Smooth muscle cell (in vitro differentiated cells): ENCODE measurements at regions not wholly inside any gene's neighbourhood (a gene's known extent, or its start where the extent isn't known, plus 50 kb on each side); places are given as distances from the start of the nearest gene placed in this dataset.
"Not testable (repeated sequence)": the region's sequence is repeated elsewhere in the genome, so short reads cannot be mapped to it uniquely, and the experiment has no call there.

Experiments
- DNase-seq: peaks from one replicate; lab custom pipeline; 2025; ENCODE audit not compliant: unreplicated experiment; lab: John Stamatoyannopoulos, UW
- H2AFZ ChIP-seq: fragments of 200-600 bp; sonication (generic); 2 replicates; pipeline ENCODE4 v1.6.0; 2016; ENCODE audit warnings: antibody characterized with exemption, low read depth, mild to moderate bottlenecking
- H3F3A ChIP-seq: fragments of 200-600 bp; sonication (generic); 2 replicates; pipeline ENCODE4 v1.6.0; 2017; ENCODE audit warnings: antibody characterized with exemption, low read depth
- H3K27ac ChIP-seq: fragments of 200-600 bp; sonication (generic); 2 replicates; pipeline ENCODE4 v1.5.1; 2016; ENCODE audit warnings: low read depth, mild to moderate bottlenecking
- H3K27me3 ChIP-seq: fragments of 200-600 bp; sonication (generic); 2 replicates; pipeline ENCODE4 v1.6.1; 2016; ENCODE audit warnings: low read depth, mild to moderate bottlenecking
- H3K36me3 ChIP-seq: fragments of 200-600 bp; sonication (generic); 2 replicates; pipeline ENCODE4 v1.5.1; 2016; ENCODE audit warnings: low read depth
- H3K4me1 ChIP-seq: fragments of 200-600 bp; sonication (generic); 2 replicates; pipeline ENCODE4 v1.5.1; 2016; ENCODE audit warnings: low read depth
- H3K4me2 ChIP-seq: fragments of 200-600 bp; sonication (generic); 2 replicates; pipeline ENCODE4 v1.6.0; 2016; ENCODE audit warnings: mild to moderate bottlenecking
- H3K4me3 ChIP-seq: fragments of 200-600 bp; sonication (generic); 2 replicates; pipeline ENCODE4 v1.5.1; 2016; ENCODE audit warnings: mild to moderate bottlenecking
- H3K79me2 ChIP-seq: fragments of 200-600 bp; sonication (generic); 2 replicates; pipeline ENCODE4 v1.6.0; 2016; ENCODE audit warnings: low read depth, mild to moderate bottlenecking
- H3K9ac ChIP-seq: fragments of 200-600 bp; sonication (generic); 2 replicates; pipeline ENCODE4 v1.6.0; 2016; ENCODE audit warnings: low read depth
- H3K9me3 ChIP-seq: fragments of 200-600 bp; sonication (generic); replicated peaks from 2 replicates; pipeline ENCODE4 v1.5.1; 2016; ENCODE audit warnings: low read depth
- H4K20me1 ChIP-seq: fragments of 200-600 bp; sonication (generic); 2 replicates; pipeline ENCODE4 v1.6.0; 2016; ENCODE audit warnings: low read depth
- CTCF ChIP-seq: fragments of 200-600 bp; sonication (generic); IDR thresholded peaks from 2 replicates; pipeline ENCODE4 v1.5.1; 2017; ENCODE audit warnings: borderline replicate concordance, mild to moderate bottlenecking, antibody characterized with exemption; ENCODE audit not compliant: insufficient read depth, poor library complexity, severe bottlenecking
- WGBS: methylation state at CpG from one replicate; pipeline ENCODE4 v1.1.7; 2016; ENCODE audit warnings: low lambda C conversion rate; 5-methylcytosine and 5-hydroxymethylcytosine counted together

DNA sequence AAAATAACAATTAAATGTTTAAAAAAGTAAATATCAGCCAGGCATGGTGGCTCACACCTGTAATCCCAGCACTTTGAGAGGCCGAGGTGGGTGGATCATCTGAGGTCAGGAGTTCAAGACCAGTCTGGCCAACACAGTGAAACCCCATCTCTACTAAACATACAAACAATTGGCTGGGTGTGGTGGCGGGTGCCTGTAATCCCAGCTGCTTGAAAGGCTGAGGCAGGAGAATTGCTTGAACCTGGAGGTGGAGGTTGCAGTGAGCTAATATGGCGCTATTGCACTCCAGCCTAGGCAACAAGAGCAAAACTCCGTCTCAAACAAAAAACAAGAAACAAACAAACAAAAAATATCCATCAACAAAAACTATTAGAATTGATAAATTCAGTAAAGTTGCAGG, 77.5 kb downstream of the SNX5 start:
- H3K36me3 ChIP-seq, H3K79me2 ChIP-seq, H3K9me3 ChIP-seq, H3K4me2 ChIP-seq, H2AFZ ChIP-seq, H3K27ac ChIP-seq, DNase-seq, H3K4me1 ChIP-seq, H3F3A ChIP-seq, H3K27me3 ChIP-seq, H3K4me3 ChIP-seq, H3K9ac ChIP-seq, H4K20me1 ChIP-seq: not testable (repeated sequence)
- 95% methylated on average over 4 of the region's 4 CpGs for WGBS

GRCh38 chr20:17890330-17890729, 78.3 kb downstream of the SNX5 start:
- Histone ChIP-seq H3K4me3 (no peak overlapping the region), H3K4me1 (no peaks in the 10 kb centered on the region), H3K27ac (no peak overlapping the region), H3F3A (no peaks in the 10 kb centered on the region), H3K4me2 (no peak overlapping the region), H2AFZ (no peak overlapping the region), H3K79me2 (no peaks in the 10 kb centered on the region), H3K9me3 (peaks cover 5% of the 10 kb centered on the region), H3K36me3 (no peaks in the 10 kb centered on the region), H4K20me1 (no peaks in the 10 kb centered on the region), H3K9ac (no peak overlapping the region), H3K27me3 (no peaks in the 10 kb centered on the region)
- no peak for TF ChIP-seq CTCF
- WGBS = 95% methylated on average over 3 of the region's 3 CpGs
- no peak for DNase-seq

DNA sequence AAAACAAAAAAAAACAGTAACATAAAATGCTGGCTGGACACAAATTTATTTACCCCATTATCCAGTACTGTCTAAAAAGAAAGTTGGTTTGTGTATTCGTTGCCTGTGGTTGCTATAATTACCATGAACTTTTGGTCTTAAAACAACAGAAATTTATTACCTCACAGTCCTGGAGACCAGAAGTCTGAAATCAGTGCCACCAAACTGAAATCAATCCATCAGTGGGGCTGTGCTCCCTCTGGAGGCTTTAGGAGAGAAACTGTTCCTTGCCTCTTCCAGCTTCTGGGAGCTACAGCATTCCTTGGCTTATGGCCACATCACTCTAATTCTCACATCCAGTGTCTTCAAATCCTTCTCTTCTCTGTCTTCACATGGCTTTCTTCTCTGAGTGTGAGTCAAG, 79.4 kb downstream of the SNX5 start:
- Histone ChIP-seq H3F3A (no peaks in the 10 kb centered on the region), H3K27ac (no peak overlapping the region), H3K36me3 (no peaks in the 10 kb centered on the region), H2AFZ (no peak overlapping the region), H3K9ac (no peak overlapping the region), H3K4me1 (no peaks in the 10 kb centered on the region), H3K9me3 (peaks cover 5% of the 10 kb centered on the region), H3K79me2 (no peaks in the 10 kb centered on the region), H4K20me1 (no peaks in the 10 kb centered on the region), H3K4me2 (no peak overlapping the region), H3K4me3 (no peak overlapping the region), H3K27me3 (no peaks in the 10 kb centered on the region)
- 88% methylated on average over 1 of the region's 1 CpG for WGBS
- no peak for TF ChIP-seq CTCF
- DNase-seq = no peak

GRCh38 chr20:17888044-17888443, 80.5 kb downstream of the SNX5 start:
- no peak overlapping the region for H2AFZ ChIP-seq
- no peaks in the 10 kb centered on the region for H3K4me1 ChIP-seq
- H4K20me1 ChIP-seq = no peaks in the 10 kb centered on the region
- no peak overlapping the region for H3K4me3 ChIP-seq
- no peak overlapping the region for H3K27ac ChIP-seq
- no peaks in the 10 kb centered on the region for H3K27me3 ChIP-seq
- no peaks in the 10 kb centered on the region for H3K36me3 ChIP-seq
- TF ChIP-seq CTCF = no peak
- no peak overlapping the region for H3K4me2 ChIP-seq
- no peaks in the 10 kb centered on the region for H3F3A ChIP-seq
- H3K79me2 ChIP-seq = no peaks in the 10 kb centered on the region
- no peak for DNase-seq
- WGBS = 84% methylated on average over 9 of the region's 9 CpGs
- peaks cover 5% of the 10 kb centered on the region for H3K9me3 ChIP-seq
- no peak overlapping the region for H3K9ac ChIP-seq
